ENCODE measurements at regions not wholly inside any gene's neighbourhood (a gene's known extent, or its start where the extent isn't known, plus 50 kb on each side); places are given as distances from the start of the nearest gene placed in this dataset.

DNA sequence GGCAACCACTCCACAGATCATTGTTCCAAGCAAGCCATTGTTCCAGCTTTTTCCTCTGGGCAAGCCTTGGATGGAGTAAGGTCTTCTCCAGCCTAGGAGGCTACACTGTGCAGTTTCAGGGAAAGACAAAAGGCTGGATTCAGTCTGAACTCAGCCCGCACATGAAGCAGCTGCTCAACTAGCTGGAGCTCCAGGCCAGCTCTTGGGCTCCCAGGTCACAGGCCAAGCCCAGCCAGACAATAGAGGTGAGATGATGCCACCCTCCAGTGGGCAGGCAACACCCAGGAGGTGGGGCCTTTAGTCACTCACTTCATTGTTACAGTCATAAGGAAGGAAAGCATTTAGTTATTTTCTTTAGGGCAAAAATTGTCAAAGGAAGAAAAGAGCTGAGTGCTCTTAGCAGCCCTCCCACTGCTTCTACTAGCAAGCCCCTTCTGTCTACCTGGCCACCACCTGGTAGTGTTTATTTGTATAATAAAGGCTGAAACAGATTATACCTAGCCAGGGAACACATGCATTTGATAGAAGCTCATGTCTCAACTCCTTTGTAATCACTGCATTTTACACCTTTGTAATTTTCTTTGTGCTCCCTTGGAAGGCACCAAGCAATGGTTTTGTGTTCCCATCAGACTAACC, 253.4 kb downstream of the WDR11 start:
- no peak for DNase-seq

DNA sequence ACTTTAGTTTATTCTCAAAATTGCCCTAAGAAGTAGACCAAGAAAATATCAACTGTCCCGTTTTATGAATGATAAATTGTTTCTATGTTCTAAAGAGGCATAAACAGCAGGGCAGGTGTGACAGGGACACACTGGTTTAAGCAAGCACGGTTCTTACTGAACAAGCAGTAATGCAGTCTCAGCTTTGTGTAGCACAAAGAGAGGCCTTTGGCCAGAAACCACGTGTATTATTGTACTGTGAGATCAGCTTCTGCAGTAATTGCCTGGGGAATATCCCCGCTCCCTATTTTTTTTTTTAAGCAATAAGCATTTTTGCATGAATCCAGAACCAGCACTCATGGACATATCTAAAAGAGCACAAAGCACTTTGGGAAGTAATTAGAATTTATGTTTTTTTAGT, 255.4 kb downstream of the WDR11 start:
- DNase-seq = no peak

DNA sequence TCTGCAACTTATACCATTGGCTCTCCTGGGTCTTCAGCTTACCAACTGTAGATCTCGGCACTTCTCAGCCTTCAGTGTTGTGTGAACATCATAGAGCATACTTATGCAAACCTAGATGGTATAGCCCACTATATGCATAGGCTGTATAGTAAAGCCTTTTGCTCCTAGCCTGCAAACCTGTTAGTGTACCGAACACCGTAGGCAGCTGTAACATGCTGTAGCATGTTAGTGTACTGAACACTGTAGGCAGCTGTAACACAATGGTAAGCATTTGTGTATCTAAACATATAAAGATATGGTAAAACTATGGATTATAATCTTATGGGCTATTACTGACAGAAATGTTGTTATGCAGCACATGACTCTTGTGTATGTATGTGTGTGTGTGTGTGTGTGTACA, 256.9 kb downstream of the WDR11 start:
- no peak for DNase-seq

DNA sequence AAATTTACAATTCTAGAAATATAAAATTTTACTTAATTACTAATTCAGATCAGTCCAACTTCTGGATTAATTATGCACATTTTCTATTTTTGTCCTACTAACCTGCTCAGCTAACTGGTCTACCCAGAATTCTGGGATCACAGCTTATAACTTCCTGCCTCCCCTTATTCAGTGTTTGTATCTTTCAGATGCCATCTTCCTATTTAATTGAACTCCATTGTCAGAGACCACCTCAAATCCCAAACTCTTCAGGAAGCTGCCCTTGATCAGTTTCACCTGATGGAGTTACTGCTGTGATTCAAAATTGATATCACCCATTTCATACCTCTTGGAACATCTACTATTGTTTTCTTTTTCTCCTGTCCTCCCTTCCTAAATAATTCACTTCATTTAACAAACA, 259.2 kb downstream of the WDR11 start:
- DNase-seq = no peak

DNA sequence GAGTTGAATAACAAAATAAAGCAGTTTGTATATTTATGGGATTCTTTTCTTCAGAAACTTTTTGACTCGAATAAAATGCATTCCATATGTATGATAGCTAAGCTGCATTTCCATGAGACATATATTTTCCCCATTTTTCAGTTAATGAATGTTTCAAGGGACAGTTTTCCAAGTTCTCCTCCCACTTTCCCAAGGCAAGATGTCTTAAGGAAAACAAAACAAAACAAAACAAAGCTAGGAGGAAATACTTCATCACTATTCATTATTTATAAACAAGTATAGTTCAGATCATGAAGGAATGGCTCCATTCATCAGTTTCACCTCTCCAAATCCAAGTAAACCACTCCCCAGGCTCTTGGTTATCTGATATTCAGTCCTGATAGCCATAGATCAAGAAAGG, 261.0 kb downstream of the WDR11 start:
- no peak for DNase-seq

DNA sequence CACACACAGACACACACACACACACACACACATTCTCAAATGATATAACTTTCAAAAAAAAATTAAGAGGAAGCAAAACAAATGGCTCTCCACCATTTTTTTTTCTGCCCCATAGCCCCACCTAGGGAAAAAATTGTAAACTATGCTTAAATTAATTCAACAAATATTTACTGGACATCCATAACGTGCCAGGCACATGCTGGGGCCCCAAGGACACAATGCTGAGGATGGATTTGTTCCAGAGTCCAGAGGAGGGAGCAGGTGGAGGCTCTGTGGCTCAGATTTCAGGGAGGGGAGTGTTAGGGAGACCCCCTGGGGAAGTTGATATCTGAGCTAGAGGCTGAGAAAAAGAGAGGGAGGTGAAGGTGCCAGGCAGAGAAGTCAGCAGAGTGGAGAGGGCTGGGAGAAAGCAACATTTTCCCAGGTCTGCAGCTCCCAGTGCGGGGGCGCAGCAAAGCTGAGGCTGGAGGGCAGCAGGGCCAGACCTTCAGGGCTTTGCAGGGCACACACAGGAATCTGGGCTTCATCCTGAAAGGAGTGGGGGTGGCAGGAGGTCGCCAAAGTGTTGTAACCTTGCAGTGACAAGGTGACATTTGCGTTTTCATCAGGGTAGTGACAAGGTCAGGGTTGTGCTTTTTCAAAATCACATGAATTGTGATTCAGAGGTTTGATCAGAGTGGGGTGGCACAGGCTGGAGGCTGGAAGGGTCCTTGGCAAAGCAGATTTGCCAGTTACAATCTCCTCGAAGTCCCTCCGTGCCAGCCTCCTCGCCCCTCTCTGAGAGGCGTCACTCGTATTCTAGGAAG, 261.6 kb downstream of the WDR11 start:
- no peak for DNase-seq

DNA sequence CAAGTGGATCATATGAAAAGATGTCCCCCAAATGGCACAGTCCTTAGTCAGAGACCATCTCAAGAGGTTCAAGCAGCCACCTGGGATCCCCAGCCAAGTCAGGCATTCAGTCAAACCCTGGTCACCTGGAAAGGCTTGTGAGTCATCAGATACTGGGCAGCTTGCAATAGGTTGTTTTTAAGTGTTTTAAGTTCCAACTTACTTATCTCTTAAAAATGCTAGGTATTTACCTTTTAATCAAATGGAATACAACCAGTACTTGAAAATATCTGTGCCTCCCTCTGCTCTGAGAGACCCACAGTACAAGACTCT, 262.2 kb downstream of the WDR11 start:
- DNase-seq = no peak

DNA sequence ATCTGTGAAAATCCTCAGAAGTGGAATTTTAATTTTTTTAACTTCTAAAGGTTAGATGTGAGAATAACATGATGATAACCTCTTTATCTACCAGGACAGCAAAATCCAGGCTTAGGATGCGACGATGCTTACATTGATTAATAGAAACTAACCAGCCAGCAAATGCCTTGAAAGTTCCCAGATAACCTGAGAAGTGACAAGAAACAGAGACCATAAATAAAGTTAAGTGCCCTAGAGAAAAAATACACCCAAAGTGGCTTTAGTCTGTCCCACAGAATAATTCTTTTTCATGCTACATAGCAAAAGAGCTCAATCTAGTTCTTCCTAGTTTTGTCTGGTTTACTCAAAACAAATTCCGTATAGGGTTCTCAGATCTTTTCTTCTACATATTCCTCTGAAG, 262.7 kb downstream of the WDR11 start:
- DNase-seq = no peak

DNA sequence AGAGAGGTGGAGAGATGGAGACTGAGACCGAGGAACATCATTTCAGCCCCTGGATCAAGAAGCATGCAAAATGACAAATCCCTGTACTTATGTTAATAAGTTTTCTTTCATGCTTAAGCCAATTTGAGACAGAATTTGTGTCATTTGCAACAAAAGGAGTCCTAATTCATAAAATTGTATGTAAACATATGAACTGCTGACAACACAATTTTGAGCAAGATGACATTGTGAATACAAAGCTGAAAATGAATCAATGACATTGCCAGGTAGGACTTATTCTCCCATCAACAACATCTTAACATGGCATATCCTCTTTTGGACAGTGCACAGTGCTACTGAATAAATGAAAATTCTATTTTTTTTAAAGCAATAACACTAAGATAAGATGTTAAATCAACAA, 264.0 kb downstream of the WDR11 start:
- no peak for DNase-seq

DNA sequence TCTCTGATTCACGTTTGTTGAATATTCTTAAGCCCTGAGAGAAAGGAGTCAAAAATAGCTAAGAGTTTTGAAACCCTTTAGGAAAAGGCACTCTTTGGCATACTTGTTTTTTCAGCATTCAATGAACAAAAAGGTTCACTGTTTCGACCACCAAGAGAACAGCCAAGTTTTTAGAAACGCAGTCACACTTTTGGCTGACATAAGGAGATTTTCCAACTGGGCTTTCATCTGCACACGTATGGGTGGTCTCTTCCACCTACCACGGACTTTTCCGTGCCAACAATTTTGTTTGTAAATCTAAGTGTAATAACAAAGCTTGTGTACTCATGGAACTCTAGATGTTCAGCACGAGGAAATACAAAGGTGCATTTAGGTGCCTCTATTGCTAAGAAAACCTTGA, 270.3 kb downstream of the WDR11 start:
- no peak for DNase-seq

DNA sequence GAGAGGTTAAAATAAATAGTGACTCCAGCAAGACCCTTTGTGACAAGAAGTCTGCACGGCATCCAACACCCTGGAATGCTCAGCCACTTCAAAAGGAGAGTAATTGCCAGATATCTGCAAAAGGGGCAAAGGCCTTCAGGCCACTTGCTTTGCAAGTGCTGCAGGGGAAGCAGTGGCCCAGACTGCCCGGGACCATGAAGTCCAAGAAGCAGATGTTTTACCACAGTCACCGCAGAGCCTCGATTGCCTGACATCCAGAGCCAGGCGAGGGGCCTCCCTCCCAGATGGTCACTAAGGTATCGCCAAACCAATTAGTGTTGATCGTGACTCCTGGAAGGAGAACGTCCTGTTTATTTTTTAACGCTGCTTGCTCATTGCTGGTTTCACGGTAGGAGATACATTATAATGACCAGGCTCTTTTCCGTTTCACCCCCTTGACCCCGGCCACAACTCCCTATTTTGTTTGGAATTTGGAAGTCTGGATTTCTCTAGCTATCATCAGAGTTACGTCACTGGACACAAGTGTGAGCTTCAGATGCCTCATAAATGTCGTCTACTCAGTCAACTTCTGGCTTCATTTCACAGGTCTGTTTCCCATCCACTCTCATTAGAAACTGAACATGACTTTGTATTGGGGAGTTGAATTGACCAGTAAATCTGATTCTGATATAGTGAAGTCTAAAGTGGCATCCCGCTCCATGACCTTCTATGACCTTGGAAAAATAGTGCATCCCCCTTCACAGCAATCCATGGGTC, 276.2 kb downstream of the WDR11 start:
- no peak for DNase-seq

DNA sequence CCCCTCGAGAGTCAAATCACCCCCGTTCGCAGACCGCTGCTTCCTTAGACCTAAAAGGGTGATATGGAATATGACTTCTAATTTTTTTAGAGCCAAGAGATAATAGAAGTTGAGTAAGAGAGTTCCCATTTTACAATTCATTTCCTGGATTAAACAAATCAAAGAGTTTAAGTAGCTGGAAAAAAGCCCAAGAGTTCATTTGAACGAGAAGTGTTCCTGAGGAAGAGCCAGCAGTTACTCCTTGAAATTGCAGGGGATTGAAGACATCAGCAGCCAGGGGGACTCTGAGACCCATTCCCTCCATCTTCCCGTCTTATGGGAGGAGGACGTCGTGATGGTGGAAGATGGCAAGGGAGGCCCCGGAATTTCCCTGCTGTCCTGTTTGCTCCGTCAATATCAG, 277.0 kb downstream of the WDR11 start:
- no peak for DNase-seq

DNA sequence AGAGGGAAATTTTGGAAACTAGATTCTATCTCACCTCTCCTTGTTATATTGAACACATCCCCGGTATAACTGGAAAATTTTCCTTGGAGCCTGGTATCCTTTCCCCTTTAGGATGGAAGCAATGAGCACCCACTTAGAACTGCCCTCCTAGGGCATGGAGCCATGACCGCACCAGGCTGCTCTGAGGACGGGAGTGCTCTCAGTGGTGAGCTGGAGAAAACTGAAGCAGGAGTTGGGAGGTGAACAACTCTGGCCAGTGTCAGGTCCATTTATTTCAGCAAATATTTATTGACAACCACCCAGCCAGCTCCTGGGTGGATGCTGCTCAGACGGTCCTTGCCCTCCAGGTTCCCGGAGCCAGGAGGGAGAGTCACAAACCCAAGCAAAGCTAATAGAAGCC, 278.1 kb downstream of the WDR11 start:
- no peak for DNase-seq

DNA sequence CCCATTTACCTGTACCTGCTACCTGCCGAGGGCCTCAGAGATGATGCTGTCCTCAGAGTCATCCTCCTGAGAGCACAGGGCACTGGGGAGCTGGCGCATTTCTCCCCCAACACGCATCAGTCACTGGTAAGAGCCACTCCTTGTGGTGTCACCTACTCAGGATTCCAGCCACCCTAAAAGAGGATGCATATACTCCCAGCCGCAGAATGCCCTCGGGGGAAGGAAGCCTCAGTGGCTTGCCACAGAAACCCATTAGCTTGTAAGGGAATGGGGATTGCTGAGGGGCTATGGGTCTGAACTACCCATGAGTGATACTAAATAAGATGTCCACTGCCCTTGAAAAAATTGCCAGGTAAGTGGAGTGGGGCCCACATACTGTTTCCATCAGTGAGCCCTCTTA, 279.2 kb downstream of the WDR11 start:
- DNase-seq = no peak

DNA sequence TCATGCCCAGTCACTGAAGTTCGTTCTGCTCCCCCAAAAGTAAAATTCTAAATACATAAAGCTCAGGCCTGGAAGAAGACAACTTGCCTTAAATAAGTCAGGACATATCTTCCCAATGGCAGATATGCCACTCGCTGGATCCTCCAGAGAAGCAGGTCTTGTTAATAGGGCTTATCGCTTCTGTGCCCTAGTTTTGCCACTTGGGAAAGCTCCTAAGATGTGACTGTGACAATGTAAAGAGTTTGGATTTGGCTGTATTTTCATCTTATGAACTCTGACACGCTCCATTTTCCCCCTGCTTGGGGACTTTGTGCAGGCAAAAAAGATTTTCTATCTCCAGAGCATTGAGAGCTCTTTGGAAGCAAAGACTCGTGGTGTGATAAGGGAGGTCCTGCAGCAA, 279.9 kb downstream of the WDR11 start:
- no peak for DNase-seq

DNA sequence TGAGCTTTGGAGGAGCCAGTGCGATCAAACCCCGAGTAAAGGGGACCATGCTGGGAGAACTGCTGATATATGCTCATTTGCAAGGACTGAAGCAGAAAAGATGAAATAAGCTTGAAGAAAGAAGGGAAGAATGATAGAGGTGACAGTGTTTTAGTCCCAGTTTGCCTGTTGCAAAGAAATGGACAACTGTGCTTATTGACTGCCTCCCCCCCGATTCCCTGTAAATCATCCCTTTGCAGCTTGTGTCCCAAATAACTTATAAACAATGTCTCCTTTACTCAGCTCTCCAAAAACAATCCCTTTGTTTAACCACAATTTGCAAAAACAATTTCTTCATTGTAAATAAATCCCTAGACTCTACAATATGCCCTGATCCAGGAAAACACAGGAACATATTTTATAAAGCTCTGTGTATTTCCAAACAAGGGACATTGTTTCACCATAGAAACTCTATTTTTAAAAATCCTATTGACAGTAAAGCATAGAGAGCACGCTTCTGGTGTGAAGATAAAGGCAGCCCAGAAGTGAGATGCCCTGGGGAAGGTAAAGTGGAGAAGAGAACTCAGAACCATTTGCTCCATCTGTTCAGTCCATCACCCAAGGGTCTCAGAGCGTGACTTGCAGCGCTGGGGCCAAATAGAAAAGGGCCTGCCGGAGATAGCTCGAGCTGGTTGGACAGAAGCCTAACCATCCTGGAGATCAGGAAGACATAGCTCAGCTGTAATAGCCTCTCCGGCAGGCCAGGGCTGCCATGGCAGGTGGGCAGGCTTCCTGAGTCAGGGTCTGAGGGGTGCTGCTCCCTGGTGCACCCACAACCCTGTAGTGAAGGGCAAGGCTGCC, 280.5 kb downstream of the WDR11 start:
- DNase-seq = no peak

DNA sequence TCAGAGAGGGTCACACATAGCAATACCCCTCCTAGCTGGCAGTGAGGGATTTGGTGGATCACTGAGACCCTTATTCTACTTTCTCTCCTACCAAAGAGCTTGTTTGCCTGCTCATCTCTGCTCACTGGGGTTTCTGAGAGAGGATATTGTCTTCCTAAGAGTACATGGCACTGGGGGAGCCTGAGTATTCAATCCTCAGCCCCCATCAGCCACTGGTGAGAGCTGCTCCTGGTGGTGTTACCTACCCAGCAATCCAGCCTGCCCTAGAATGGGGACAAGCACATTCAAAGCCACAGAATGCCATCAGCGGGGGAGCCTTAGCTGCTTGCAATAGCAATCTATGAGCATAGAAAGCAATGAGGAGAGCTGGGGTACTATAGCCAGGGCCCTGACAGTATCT, 281.1 kb downstream of the WDR11 start:
- no peak for DNase-seq

DNA sequence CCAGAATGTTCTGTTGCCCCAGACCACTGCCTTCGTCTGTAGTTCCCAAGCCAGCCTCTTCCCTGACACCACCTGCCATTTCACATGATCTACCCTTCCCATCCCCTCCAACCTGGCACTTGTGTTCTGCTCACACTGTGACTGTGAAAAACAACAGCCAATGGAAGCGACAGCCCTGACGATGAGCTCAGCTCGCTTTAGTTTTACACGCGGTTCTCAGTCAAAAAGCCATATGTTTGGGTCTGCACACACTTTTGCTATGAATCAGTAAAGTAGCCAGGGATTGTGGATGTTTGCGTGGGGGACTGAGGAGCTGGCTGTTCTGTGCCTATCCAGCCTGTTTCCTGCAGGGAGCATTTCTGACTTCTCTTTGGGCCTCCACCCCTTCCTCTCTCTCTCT, 282.7 kb downstream of the WDR11 start:
- no peak for DNase-seq

DNA sequence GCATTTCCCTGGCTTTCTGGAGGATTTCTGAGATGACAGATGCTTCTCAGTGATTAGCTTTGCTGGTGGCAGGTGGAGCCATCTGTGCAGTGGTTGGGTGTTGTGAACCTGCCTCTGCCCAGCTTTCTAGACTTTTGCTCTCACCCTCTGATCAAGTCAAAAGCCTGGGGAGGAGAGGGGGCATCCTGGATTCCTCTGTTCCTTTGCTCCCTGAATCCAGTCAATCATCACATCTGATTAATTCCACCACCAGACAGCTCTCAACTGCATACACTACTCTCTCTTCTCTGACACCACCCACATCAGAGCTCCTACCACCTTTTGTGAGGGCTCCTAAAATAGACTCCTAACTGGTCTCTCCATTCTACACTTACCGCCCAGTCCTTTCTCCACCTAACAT, 283.5 kb downstream of the WDR11 start:
- no peak for DNase-seq

DNA sequence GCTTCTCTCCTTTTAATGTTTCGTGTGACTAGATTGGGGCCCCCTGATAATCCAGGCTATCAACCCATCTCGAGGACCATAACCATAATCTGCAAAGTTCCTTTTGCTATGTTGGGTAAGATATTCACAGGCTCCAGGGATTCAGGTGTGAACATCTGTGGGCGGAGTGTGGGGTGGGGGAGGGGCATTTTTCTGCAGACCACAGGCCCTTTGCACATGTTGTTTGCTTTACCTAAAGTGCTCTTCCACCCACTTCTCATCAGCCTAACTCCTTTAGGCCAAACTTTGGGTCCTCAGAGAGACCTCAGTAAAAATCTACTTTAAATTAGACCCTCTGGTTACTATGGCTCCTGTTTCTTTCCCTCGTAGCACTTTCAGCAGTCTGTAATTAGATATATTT, 284.4 kb downstream of the WDR11 start:
- no peak for DNase-seq

DNA sequence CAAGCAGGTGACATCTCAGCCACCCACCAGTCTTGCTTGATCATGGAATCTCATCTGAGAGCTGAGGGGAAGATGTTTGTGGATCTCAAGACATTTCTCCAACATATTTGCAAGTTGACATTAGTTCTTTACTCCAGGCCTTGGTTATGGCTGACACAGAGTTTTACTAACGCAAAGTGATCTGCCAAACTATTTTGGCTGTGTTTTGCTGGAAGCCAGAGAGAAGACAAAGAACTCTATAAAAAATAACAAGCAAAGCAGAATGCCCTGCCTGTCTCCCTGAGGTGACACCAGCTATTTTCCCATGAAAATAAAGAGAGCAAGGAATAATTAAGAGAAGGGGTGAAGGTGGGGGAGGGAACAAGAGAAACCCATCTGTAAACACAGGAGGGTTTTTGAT, 286.4 kb downstream of the WDR11 start:
- no peak for DNase-seq

DNA sequence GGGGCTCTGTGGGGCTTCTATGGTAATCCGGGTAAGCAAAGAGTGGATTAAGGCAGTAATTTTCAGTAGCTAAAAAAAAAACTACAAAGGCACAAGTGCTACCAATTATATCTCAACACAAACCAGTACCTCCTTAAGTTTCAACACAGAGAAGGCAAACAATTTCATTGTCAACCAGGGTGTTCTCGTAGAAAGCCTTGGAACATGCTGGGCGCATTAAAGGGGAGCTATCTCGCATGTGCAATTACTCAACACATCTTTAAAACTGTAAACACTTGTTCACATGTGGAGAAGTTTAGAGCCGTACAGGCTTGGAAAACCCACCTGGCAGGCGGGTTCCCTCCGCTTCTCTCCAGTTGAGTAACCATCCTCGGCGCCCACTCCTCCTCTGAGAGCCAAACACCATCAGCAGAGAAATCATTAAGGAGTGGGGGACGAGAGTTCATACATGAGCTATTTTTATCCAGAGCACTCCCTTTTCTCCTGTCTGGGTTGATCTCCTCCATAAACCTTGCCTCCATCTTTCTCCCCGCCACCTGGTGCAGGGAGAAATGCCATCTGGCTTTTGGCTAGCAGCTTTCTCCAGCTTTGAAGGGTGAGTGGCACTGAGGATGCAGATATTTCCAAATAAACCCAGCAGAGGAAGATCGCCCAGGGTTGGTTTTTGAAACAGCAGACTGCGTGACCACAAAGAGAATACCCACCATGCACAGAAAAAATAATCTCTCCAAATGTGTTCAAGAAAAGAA, 287.1 kb downstream of the WDR11 start:
- DNase-seq = no peak

DNA sequence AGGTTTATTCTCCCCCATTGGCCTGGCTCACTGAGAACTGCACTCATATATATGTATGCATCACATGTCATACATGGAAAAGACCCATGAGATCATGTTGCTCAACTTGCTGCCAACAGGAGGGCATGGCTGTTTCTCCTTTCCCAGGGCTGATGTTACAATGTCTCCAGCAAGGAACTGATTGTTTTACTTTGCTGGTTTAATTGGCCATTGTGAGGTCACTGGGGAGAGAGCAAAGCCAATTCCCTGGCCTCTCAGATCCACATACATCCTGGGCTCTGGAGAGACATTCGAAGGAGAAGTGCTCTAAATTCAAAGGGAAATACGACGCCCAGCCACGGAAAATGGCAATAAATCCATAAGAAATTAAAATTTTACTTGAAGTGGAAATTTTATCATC, 287.8 kb downstream of the WDR11 start:
- DNase-seq = no peak
